Middle frontal gyrus (tissue), 1 donor: ENCODE measurements at regions not wholly inside any gene's neighbourhood (a gene's known extent, or its start where the extent isn't known, plus 50 kb on each side); places are given as distances from the start of the nearest gene placed in this dataset.
"Not testable (repeated sequence)": the region's sequence is repeated elsewhere in the genome, so short reads cannot be mapped to it uniquely, and the experiment has no call there.

Experiments
- DNase-seq: peaks from one replicate; pipeline ENCODE4 v3.0.0-alpha.2; 2015; ENCODE audit warnings: low spot score; ENCODE audit errors: extremely low spot score

- DNase-seq = no peak
Observed at GRCh38 chr5:14054965-14055963, 87.9 kb upstream of the TRIO start.

- no peak for DNase-seq
Observed at GRCh38 chr5:14054111-14054854, 88.9 kb upstream of the TRIO start.

- DNase-seq = no peak
Observed at GRCh38 chr5:14050821-14051220, 92.3 kb upstream of the TRIO start.

- no peak for DNase-seq
Observed at GRCh38 chr5:14048434-14048833, 94.7 kb upstream of the TRIO start.

GRCh38 chr5:14041528-14042192 is 97.2 kb upstream of the DNAH5 start:
- DNase-seq = no peak

GRCh38 chr5:14040542-14040941 is 96.1 kb upstream of the DNAH5 start:
- no peak for DNase-seq

- no peak for DNase-seq
Observed at GRCh38 chr5:14039576-14039975, 95.1 kb upstream of the DNAH5 start.

- DNase-seq = no peak
Observed at GRCh38 chr5:14039063-14039462, 94.6 kb upstream of the DNAH5 start.

GRCh38 chr5:14038341-14038959 is 94.0 kb upstream of the DNAH5 start:
- no peak for DNase-seq

GRCh38 chr5:14036947-14037346 is 92.5 kb upstream of the DNAH5 start:
- no peak for DNase-seq

GRCh38 chr5:14036514-14036913 is 92.0 kb upstream of the DNAH5 start:
- DNase-seq = no peak

- DNase-seq = no peak
Observed at GRCh38 chr5:14035859-14036503, 91.5 kb upstream of the DNAH5 start.

GRCh38 chr5:14034963-14035362 is 90.5 kb upstream of the DNAH5 start:
- no peak for DNase-seq

- no peak for DNase-seq
Observed at GRCh38 chr5:14032918-14033317, 88.4 kb upstream of the DNAH5 start.

GRCh38 chr5:14028938-14029584 is 84.6 kb upstream of the DNAH5 start:
- no peak for DNase-seq

GRCh38 chr5:14028188-14028587 is 83.7 kb upstream of the DNAH5 start:
- DNase-seq = no peak

- no peak for DNase-seq
Observed at GRCh38 chr5:14025569-14026286, 81.2 kb upstream of the DNAH5 start.

GRCh38 chr5:14022971-14023370 is 78.5 kb upstream of the DNAH5 start:
- no peak for DNase-seq

- DNase-seq = not testable (repeated sequence)
Observed at GRCh38 chr5:14020944-14021343, 76.5 kb upstream of the DNAH5 start.
